ENCODE measurements at regions not wholly inside any gene's neighbourhood (a gene's known extent, or its start where the extent isn't known, plus 50 kb on each side); places are given as distances from the start of the nearest gene placed in this dataset.

DNA sequence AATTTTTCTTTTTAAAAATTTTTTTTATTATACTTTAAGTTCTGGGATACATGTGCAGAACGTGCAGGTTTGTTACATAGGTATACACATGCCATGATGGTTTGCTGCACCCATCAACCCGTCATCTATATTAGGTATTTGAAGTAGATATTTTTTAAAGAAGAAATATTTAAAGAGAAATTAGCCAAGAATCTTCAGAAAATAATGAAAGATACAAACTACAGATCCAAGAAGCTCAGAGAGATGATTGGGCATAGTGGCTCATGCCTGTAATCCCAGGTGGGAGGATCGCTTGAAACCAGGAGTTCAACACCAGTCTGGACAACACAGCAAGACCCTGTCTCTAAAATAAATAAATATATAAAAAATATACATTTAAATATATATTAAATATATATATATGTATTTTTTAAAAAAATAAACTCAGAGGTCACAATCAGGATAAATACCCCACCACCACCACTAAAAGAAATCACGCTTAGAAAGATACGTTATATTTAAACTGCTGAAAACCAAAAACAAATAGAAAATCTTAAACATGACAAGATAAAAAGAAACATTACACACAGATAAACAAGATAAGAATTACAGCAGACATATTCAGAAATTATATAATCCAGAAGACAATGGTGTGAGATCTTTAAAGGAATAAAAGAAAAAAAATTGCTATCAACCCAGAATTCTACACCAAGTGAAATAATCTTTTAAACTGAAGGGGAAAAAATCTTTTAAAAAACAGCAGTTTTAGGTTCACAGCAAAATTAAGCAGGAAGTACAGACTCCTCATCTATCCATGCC is 57.5 kb downstream of the CSF2 start:
- no peak for DNase-seq (ENCODE audit: low read depth)

DNA sequence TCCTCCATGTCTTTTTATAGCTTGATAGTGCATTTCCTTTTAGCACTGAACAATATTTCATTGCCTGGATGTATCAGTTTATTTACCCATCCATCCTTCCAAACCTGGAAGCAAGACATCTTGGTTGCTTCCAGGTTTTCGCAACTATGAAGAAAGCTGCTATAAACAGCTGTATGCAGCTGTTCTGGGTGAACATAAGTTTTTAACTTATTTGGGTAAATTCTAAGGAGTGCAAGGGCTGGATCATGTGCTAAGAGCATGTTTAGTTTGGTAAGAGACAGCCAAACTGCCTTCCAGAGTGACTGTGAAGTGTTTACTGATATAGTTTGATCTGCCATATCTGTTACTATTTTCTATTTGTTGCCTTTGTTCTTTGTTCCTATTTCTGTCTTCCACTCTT is 58.5 kb downstream of the CSF2 start:
- DNase-seq (ENCODE audit: low read depth), result no peak

- peak; percentile 21 for DNase-seq (ENCODE audit: low read depth)
Observed at GRCh38 chr5:132134384-132134783, 60.8 kb downstream of the CSF2 start.

- DNase-seq (ENCODE audit: low read depth), result peak; percentile 72
Observed at GRCh38 chr5:132136906-132137305, 63.3 kb downstream of the CSF2 start.

DNA sequence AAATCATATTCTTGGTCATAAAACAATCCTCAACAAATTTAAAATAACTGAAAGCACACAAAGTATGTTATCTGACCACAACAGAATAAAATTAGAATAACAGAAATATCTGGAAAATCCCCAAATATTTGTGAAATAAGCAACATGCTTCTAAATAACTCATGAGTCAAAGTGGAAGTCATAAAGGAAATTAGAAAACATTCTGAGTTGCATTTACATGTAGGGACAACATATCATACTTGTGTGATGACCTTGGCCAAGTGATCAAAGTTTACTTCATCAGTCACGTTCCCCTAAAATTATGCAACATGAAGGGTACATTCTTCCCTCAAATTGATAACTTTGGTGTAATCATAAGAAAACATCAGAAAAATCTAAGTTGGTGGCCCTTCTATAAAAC is 64.7 kb downstream of the CSF2 start:
- peak; percentile 56 for DNase-seq (ENCODE audit: low read depth)

Measured in iris pigment epithelial cell (primary cell).